ENCODE measurements at regions not wholly inside any gene's neighbourhood (a gene's known extent, or its start where the extent isn't known, plus 50 kb on each side); places are given as distances from the start of the nearest gene placed in this dataset.

- no peak for TF ChIP-seq NFE2L1 (tag; IDR thresholded peaks at IDR 0.05; ENCODE audit: borderline replicate concordance, low read depth)
- TF ChIP-seq CTCF (IDR thresholded peaks at IDR 0.05 in 2 of 3, conservative IDR thresholded peaks at IDR 0.05 in 1 of 3; ENCODE audit: insufficient read depth in 2 of 3, low read depth in 1 of 3, low read length in 3 of 3) = no peak
- no peak for TF ChIP-seq ARID4B (CRISPR knock-in tag; IDR thresholded peaks at IDR 0.05)
- no peak for TF ChIP-seq ZNF57 (CRISPR knock-in tag; IDR thresholded peaks at IDR 0.05)
- TF ChIP-seq FOXM1 (IDR thresholded peaks at IDR 0.05; ENCODE audit: low read depth) = no peak
- no peak for TF ChIP-seq FOXM1 (CRISPR knock-in tag; IDR thresholded peaks at IDR 0.05; ENCODE audit: low read depth)
- no peak for TF ChIP-seq ILK (tag; IDR thresholded peaks at IDR 0.05; ENCODE audit: borderline replicate concordance, low read depth)
These were observed 79.2 kb upstream of the ABHD2 start for GRCh38 chr15:89009080-89009479.

Data from K562 (cell line).